ENCODE measurements at regions not wholly inside any gene's neighbourhood (a gene's known extent, or its start where the extent isn't known, plus 50 kb on each side); places are given as distances from the start of the nearest gene placed in this dataset.

DNA sequence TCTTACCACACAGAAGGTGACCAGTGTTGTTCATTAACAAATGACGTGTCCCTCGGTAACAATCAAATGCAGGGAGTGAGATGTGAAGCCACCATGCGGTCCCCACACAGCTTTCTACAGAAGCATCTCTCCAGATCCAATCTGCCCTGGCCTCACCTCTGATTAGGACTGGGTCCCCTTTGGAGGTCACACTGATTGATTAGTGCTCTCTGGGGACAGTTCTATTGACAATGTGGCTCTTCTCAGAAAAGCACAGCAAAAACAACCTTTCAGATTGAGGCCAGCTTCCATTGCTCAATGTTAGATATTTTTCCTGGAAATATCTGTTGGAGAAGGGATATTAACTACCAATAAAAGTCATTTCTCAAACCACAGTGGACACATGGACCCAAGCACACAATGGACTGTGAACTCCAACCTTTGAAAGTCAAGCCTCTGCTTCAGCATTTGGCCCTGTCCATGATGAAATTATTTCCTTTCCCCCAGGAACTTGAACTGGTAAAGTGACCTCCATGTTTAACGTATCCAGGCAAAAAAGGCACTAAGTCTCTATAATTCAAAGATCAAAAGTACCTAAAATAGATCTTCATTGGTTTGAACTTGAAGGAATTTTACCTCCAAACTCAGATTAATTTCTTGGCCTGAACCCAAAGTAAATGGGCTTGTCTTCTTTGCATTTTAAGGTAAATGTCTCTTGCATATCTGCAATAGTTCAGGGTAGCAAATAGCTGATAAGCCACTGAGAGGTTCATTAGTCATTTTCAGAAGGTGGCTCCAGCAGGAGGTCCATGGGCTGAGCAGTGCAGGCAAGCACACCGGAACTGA is 118.5 kb downstream of the FOXA2 start:
- no peak for DNase-seq

GRCh38 chr20:22464312-22465003 is 119.9 kb downstream of the FOXA2 start:
- DNase-seq = no peak

- no peak for DNase-seq
Measured at GRCh38 chr20:22462975-22463914, 121.1 kb downstream of the FOXA2 start.

GRCh38 chr20:22460803-22461202 is 123.6 kb downstream of the FOXA2 start:
- DNase-seq = no peak

- no peak for DNase-seq
Measured at GRCh38 chr20:22460231-22460630, 124.1 kb downstream of the FOXA2 start.

- DNase-seq = no peak
Measured at GRCh38 chr20:22459754-22460153, 124.6 kb downstream of the FOXA2 start.

GRCh38 chr20:22456109-22456508 is 128.3 kb downstream of the FOXA2 start:
- DNase-seq = no peak

GRCh38 chr20:22455259-22455658 is 129.1 kb downstream of the FOXA2 start:
- no peak for DNase-seq

DNA sequence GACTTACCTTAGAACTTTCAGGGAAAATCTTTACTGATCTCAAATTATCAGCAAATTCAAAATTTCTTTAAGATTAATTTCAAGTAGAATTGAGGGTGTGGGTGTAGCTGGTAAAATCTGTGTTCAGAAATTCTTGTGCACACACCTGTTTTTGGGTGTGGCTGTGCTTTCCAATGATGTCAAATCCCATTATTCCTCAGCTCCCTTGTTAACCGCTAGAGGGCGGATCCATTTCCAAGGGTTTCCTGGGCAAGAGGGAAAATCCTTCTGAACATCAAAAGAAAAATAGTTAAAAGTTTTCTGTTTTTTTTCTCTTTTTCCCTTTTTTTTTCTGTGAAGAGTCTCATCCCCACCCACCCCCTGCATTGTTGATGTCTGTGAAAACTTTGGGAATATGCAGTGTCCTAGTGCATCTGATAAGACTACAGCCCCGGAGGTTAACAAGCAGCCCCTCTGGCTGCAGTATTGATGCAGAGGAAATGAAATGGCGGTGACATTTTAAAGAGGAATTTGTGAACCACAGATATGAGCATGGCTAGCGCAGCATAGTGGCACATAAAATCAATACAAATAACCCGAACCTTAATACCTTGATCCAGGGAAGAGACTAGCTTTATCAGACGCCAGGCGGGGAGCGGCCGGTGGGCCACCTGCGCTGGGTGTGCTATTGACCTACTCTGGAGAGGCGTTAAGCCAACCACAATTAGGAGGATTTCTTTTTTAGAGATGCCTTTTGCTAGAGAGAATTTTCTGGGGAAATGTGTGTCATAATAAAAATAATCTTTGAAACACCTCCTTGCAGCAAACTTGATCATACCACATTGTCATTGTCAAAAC is 130.9 kb downstream of the FOXA2 start:
- DNase-seq = no peak

DNA sequence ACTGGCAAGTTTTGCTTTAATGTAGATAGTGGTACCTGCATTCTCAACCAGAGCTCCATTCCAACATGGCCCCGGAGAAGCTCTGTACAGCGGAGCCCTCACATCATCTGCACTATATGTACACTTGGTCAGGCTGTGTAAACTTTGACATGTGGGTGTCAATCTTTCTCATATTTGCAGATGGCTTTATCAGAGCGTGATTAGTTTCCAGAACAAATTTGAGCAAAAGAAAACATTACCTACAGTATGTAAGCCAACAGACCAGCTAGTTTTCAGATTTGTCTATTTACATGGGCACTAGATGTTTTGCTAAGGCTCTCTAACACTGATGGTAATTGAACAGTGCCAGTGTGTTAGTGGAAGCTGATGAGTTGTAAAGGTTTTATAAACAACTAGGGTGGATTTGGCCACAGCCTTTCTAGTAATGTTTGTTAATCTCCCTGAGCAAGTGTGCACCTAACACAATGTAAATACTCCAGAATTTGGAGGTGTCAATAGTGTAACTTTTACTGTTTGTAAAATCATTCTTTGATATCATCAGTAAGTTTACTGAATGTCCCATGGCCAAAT is 131.8 kb downstream of the FOXA2 start:
- DNase-seq = no peak

- no peak for DNase-seq
Measured at GRCh38 chr20:22450537-22450936, 133.8 kb downstream of the FOXA2 start.

DNA sequence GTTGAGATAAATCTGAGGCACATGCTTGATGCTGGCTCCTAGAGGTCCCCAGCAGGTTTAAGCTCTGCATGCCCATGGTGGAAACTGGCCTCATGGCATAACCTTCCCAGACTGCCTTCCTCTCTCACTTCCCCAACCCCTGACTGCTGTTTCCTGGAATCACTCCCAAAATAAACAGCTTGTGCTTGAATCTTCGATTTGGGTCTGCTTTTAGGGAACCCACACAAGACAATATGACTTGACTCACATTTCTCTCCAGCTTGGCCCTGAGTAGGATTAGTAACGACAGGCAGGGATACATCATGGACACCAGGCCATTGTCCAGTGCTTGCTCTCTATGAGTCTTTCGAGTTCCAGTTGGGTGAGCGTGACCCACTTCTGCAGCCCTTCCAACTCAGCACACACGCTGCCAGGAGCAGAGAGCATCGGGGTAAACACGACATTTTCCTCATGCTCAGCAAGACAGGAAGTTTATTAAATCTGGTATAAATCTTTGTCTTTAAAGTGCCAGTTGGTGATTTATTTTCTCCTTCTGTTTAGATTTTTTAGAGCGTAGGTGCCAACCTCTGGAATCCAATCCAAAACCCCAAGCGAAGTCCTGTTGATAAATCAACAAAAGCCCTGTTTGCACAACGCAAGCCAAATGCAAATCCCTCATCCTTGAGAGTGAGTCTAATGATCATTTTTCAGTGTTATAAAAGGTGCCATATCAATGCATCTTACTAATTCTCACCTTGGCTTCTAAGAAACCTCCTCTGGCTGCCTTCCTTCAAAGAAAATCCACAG is 135.0 kb downstream of the FOXA2 start:
- DNase-seq = no peak

GRCh38 chr20:22447447-22447778 is 137.0 kb downstream of the FOXA2 start:
- no peak for DNase-seq

- no peak for DNase-seq
Measured at GRCh38 chr20:22446613-22447446, 137.5 kb downstream of the FOXA2 start.

- no peak for DNase-seq
Measured at GRCh38 chr20:22442318-22442717, 142.1 kb downstream of the FOXA2 start.

DNA sequence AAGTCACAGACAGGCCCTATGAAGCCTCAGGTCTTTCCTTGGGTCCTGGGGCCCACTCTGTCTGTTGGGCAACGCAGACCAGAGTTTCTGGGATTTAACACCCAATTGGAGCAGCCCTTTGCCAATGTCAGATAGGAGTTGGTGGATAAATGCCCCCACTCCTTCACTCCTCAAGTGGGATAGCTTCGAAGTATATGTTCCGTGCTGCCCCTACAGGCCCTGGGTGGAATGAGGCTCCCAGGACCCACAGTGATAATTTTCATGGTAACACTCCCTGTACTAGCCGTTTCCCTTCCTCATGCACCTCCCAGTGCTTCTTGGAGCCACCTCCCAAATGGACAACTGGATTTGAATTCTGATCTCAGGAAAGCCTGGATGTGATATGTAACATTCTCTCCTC is 145.4 kb downstream of the FOXA2 start:
- no peak for DNase-seq

- DNase-seq = no peak
Measured at GRCh38 chr20:22438346-22438745, 146.0 kb downstream of the FOXA2 start.

DNA sequence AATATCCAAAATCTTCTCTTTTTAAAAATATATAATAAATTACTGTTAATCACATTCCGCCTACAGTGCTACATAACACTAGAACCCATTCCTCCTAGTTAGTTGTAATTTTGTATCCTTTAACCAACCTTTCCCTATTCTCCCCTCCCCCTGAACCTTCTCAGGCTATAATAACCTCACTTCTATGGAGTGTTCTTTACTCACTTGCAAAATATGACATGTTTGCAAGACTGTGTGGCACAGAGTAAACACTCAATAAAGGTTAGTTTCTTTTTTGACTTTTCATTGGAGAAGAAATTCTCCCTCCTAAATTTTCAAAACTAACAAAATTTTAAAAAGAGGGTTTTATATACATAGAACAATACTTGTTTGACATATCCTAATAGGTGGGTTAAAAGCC is 147.0 kb downstream of the FOXA2 start:
- DNase-seq = no peak

- no peak for DNase-seq
Measured at GRCh38 chr20:22431419-22431818, 153.0 kb downstream of the FOXA2 start.

DNA sequence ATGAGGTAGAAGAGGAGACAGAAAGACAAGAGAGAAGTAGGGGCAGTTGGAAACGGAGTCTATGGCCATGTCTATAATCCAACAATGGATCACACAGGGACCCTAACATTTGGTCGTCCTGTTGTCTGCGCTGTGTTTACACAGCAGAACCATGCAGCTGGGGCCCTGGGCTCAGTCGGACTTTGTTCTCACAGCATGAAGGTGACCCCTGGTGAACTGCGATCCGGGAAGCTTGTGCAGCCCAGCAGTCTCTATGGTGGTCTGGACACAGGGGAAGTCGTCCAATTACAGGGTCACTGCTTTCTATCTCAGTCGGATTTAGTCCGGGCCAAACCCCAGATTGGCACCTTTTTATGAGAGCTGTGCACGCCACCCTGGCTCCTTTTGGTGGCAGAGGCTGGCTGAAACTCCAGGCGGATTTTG is 153.6 kb downstream of the FOXA2 start:
- no peak for DNase-seq

Measured in occipital lobe (tissue), 1 donor.